ENCODE measurements at regions not wholly inside any gene's neighbourhood (a gene's known extent, or its start where the extent isn't known, plus 50 kb on each side); places are given as distances from the start of the nearest gene placed in this dataset.

DNA sequence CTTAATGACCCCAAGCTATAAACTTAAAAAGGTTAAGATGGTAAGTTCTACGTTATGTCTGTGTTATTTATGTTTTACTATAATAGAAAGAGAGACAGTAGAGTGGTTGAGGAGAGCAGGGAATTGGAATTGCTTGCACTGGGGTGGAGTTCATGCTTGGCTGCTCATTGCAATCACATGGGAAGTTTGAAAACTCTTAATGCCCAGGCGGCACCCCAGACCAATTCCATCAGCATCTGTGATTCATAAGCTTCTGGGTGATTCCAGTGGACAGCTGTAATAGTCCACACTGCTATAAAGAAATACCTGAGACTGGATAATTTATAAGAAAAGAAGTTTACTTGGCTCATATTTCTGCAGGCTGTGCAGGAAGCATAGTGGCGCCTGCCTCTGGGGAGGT is 323.9 kb upstream of the MSX2 start:
- no peak for TF ChIP-seq EZH2 (IDR thresholded peaks at IDR 0.05; ENCODE audit: low read length, missing control alignments)
- TF ChIP-seq, protein P1, sequence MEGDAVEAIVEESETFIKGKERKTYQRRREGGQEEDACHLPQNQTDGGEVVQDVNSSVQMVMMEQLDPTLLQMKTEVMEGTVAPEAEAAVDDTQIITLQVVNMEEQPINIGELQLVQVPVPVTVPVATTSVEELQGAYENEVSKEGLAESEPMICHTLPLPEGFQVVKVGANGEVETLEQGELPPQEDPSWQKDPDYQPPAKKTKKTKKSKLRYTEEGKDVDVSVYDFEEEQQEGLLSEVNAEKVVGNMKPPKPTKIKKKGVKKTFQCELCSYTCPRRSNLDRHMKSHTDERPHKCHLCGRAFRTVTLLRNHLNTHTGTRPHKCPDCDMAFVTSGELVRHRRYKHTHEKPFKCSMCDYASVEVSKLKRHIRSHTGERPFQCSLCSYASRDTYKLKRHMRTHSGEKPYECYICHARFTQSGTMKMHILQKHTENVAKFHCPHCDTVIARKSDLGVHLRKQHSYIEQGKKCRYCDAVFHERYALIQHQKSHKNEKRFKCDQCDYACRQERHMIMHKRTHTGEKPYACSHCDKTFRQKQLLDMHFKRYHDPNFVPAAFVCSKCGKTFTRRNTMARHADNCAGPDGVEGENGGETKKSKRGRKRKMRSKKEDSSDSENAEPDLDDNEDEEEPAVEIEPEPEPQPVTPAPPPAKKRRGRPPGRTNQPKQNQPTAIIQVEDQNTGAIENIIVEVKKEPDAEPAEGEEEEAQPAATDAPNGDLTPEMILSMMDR (conservative IDR thresholded peaks at IDR 0.05 in 1 of 2, IDR thresholded peaks at IDR 0.05 in 1 of 2; ENCODE audit: low read depth in 1 of 2, low read length in 2 of 2): no peak
